CD14-positive monocyte (primary cell): ENCODE measurements at regions not wholly inside any gene's neighbourhood (a gene's known extent, or its start where the extent isn't known, plus 50 kb on each side); places are given as distances from the start of the nearest gene placed in this dataset.

Source experiments
- DNase-seq, 3 donors: peaks; one replicate each; pipeline ENCODE4 v3.0.0-alpha.2; 2011 to 2022
- H2AFZ ChIP-seq: 2 replicates; pipeline ENCODE4 v1.6.0; 2012; ENCODE audit warnings: mild to moderate bottlenecking, low read depth, low read length, inconsistent platforms; ENCODE audit not compliant: insufficient read depth, poor library complexity, severe bottlenecking
- H3K27ac ChIP-seq, 2 donors: 1 replicate in 1 of 2; 2 replicates in 1 of 2; pipeline ENCODE4 v1.5.1; 2012 to 2013; ENCODE audit warnings: low read length in 2 of 2, control low read depth in 1 of 2, inconsistent platforms in 1 of 2, low read depth in 1 of 2, mild to moderate bottlenecking in 1 of 2
- H3K27me3 ChIP-seq, 2 donors: one replicate each; pipeline versions ENCODE4 v1.6.0 to v1.6.1; 2011 to 2013; ENCODE audit warnings: low read length in 2 of 2; ENCODE audit not compliant: control insufficient read depth in 2 of 2, insufficient read depth in 2 of 2
- H3K36me3 ChIP-seq, 2 donors: replicated peaks in 1 of 2; 1 replicate in 1 of 2; 2 replicates in 1 of 2; pipeline versions ENCODE4 v1.5.1 to v1.6.1; 2012 to 2013; ENCODE audit warnings: low read length in 2 of 2, control low read depth in 1 of 2, inconsistent platforms in 1 of 2, mild to moderate bottlenecking in 1 of 2; ENCODE audit not compliant: insufficient read depth in 2 of 2, control insufficient read depth in 1 of 2
- H3K4me1 ChIP-seq, 2 donors: 1 replicate in 1 of 2; 2 replicates in 1 of 2; pipeline versions ENCODE4 v1.5.1 to v1.6.1; 2012 to 2013; ENCODE audit warnings: low read length in 2 of 2, control low read depth in 1 of 2, inconsistent platforms in 1 of 2, mild to moderate bottlenecking in 1 of 2, moderate library complexity in 1 of 2; ENCODE audit not compliant: insufficient read depth in 2 of 2, control insufficient read depth in 1 of 2
- H3K4me2 ChIP-seq: replicated peaks from 2 replicates; pipeline ENCODE3; 2012; ENCODE audit warnings: low read length, moderate library complexity, mild to moderate bottlenecking; ENCODE audit not compliant: poor library complexity, severe bottlenecking; ENCODE audit errors: extremely low read depth
- H3K4me3 ChIP-seq, 3 experiments: fragments of 200-600 bp in 1 of 3; sonication (generic) in 1 of 3; replicated peaks in 1 of 3; 1 replicate in 2 of 3; 2 replicates in 1 of 3; pipeline ENCODE4 v1.5.1; 2011 to 2013; ENCODE audit warnings: low read length in 3 of 3, mild to moderate bottlenecking in 3 of 3, control low read depth in 2 of 3, low read depth in 2 of 3, inconsistent platforms in 1 of 3, moderate library complexity in 1 of 3
- H3K79me2 ChIP-seq: 2 replicates; pipeline ENCODE4 v1.6.0; 2012; ENCODE audit warnings: mild to moderate bottlenecking, control low read depth, inconsistent platforms, low read length, moderate library complexity; ENCODE audit not compliant: insufficient read depth
- H3K9ac ChIP-seq: 2 replicates; pipeline ENCODE4 v1.6.0; 2017; ENCODE audit warnings: low read length, mild to moderate bottlenecking; ENCODE audit not compliant: insufficient read depth, poor library complexity, severe bottlenecking
- H3K9me3 ChIP-seq, 2 donors: replicated peaks in 1 of 2; 1 replicate in 1 of 2; 2 replicates in 1 of 2; pipeline versions ENCODE4 v1.5.1 to v1.6.1; 2012 to 2013; ENCODE audit warnings: low read length in 2 of 2, control low read depth in 1 of 2; ENCODE audit not compliant: control insufficient read depth in 1 of 2, insufficient read depth in 1 of 2
- H4K20me1 ChIP-seq: 2 replicates; pipeline ENCODE4 v1.6.0; 2012; ENCODE audit warnings: mild to moderate bottlenecking, low read length, control low read depth, moderate library complexity; ENCODE audit not compliant: insufficient read depth
- H3K27ac Mint-ChIP-seq, 7 donors: one replicate each; pipeline ENCODE4 v1.8.0; 2020; ENCODE audit warnings: mild to moderate bottlenecking in 7 of 7, mixed read lengths in 7 of 7, moderate library complexity in 6 of 7, inconsistent platforms in 2 of 7
- H3K27me3 Mint-ChIP-seq, 3 donors: one replicate each; pipeline ENCODE4 v1.8.0; 2021 to 2022; ENCODE audit warnings: low read depth in 3 of 3, mild to moderate bottlenecking in 3 of 3, mixed read lengths in 3 of 3, moderate library complexity in 3 of 3, inconsistent platforms in 1 of 3
- H3K36me3 Mint-ChIP-seq, 2 donors: one replicate each; pipeline ENCODE4 v1.8.0; 2020; ENCODE audit warnings: mixed read lengths in 2 of 2, inconsistent platforms in 1 of 2, mild to moderate bottlenecking in 1 of 2
- H3K4me1 Mint-ChIP-seq: one replicate; pipeline ENCODE4 v1.8.0; 2020; ENCODE audit warnings: mild to moderate bottlenecking, mixed read lengths
- H3K4me3 Mint-ChIP-seq, 2 donors: one replicate each; pipeline ENCODE4 v1.8.0; 2020; ENCODE audit warnings: mild to moderate bottlenecking in 2 of 2, mixed read lengths in 2 of 2, moderate library complexity in 1 of 2
- H3K9me3 Mint-ChIP-seq, 7 donors: one replicate each; pipeline ENCODE4 v1.8.0; 2020 to 2022; ENCODE audit warnings: mixed read lengths in 7 of 7, mild to moderate bottlenecking in 6 of 7, moderate library complexity in 6 of 7, inconsistent platforms in 2 of 7
- CTCF ChIP-seq: fragments of 200-600 bp; IDR thresholded peaks from one replicate; pipeline ENCODE4 v1.8.0; 2022; ENCODE audit warnings: antibody characterized with exemption, mild to moderate bottlenecking
- WGBS: methylation state at CpG from one replicate; pipeline ENCODE4 v1.1.5; 2013; ENCODE audit warnings: missing lambda C conversion rate; ENCODE audit not compliant: insufficient coverage; 5-methylcytosine and 5-hydroxymethylcytosine counted together
- intact Hi-C, 2 donors: fragments of 100-400 bp; cut with micrococcal nuclease; formaldehyde crosslinking; loops; one replicate each; pipeline versions ENCODE4 v1.15.0 to v1.15.1; 2023

GRCh38 chr7:12488341-12488740, 82.2 kb upstream of the SCIN start:
- Mint-ChIP-seq H3K4me1 (no peaks in the 10 kb centered on the region), H3K36me3 (no peaks in the 10 kb centered on the region), H3K27me3 (peaks cover 0 to 2% (median 0%) of the 10 kb centered on the region in 3 donors), H3K4me3 (no peak overlapping the region), H3K27ac (no peak overlapping the region), H3K9me3 (no peaks in the 10 kb centered on the region)
- H3K36me3 ChIP-seq, result no peaks in the 10 kb centered on the region
- no peak for TF ChIP-seq CTCF
- no peak for DNase-seq
- no peaks in the 10 kb centered on the region for H3K27me3 ChIP-seq
- no peaks in the 10 kb centered on the region for H3K4me1 ChIP-seq
- H3K4me2 ChIP-seq, result no peak overlapping the region
- no peak overlapping the region for H3K27ac ChIP-seq
- no peak overlapping the region for H3K9ac ChIP-seq
- H3K4me3 ChIP-seq, result no peak overlapping the region
- H2AFZ ChIP-seq, result no peak overlapping the region
- intact Hi-C loops, result no loop called here
- no peaks in the 10 kb centered on the region for H4K20me1 ChIP-seq
- no peaks in the 10 kb centered on the region for H3K79me2 ChIP-seq
- H3K9me3 ChIP-seq, result no peaks in the 10 kb centered on the region

GRCh38 chr7:12490107-12490688, 80.3 kb upstream of the SCIN start:
- TF ChIP-seq CTCF, result peak; percentile 64

More at GRCh38 chr7:12490107-12490688, 80.3 kb upstream of the SCIN start:
- intact Hi-C loops, result loop anchor here in 1 of 2 donors (10.0 kb wide), 1 partner anchor 1065 kb away; no protein-coding TSS in a partner anchor
- H2AFZ ChIP-seq, result no peak overlapping the region
- no CpG with 5 or more reads among the region's 2 CpGs for WGBS
- H3K79me2 ChIP-seq, result no peaks in the 10 kb centered on the region
- no peak overlapping the region for H3K27ac ChIP-seq
- no peaks in the 10 kb centered on the region for H3K27me3 ChIP-seq
- H3K4me3 ChIP-seq, result no peak overlapping the region
- no peak overlapping the region for H3K9ac ChIP-seq
- H3K4me2 ChIP-seq, result no peak overlapping the region
- Mint-ChIP-seq H3K9me3 (no peaks in the 10 kb centered on the region), H3K4me3 (no peak overlapping the region), H3K27ac (no peak overlapping the region), H3K27me3 (peaks cover 0 to 2% (median 0%) of the 10 kb centered on the region in 3 donors), H3K4me1 (no peaks in the 10 kb centered on the region), H3K36me3 (no peaks in the 10 kb centered on the region)
- no peaks in the 10 kb centered on the region for H3K36me3 ChIP-seq
- no peaks in the 10 kb centered on the region for H3K9me3 ChIP-seq
- DNase-seq, result peak in 1 of 3 donors; percentile 2
- no peaks in the 10 kb centered on the region for H4K20me1 ChIP-seq
- H3K4me1 ChIP-seq, result no peaks in the 10 kb centered on the region
